ENCODE measurements at regions not wholly inside any gene's neighbourhood (a gene's known extent, or its start where the extent isn't known, plus 50 kb on each side); places are given as distances from the start of the nearest gene placed in this dataset.

DNA sequence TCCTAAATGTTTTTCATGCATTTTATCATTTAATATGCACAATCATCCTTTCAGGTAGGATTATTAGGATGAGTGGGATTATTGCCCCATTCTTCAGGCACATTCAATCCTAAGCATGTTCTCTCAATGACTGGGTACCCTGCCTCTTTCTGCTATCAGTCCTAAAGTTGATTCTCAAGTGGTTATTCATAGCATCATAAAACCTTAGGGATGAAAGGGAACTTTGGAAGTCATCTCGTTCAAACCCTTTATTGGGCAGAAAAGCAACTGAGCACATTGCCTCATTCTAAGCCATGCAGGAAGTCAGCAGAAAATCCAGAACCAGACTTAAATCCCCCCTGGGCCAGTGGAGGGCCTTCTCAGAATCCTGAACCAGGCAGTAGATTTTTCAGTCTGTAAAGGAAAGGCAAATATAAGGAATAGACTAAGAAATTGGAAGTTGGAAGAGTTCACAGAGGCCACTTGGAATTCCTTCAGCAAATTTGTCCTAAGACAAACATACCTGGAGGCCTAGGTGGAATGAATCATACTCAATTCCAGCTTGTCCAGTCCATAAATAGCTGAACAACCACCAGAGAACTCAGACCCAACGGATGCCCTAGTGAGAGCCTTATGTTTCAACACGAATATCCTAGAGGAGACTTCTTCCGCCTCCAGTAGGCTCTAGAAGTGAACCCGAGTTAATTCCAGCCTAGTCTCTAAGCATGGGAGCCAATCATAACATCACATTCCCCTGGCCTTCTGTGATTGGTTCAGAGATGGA lies 62.7 kb downstream of the IRX6 start:
- DNase-seq (ENCODE audit: low read depth in 1 of 2, low spot score in 1 of 2) = no peak

DNA sequence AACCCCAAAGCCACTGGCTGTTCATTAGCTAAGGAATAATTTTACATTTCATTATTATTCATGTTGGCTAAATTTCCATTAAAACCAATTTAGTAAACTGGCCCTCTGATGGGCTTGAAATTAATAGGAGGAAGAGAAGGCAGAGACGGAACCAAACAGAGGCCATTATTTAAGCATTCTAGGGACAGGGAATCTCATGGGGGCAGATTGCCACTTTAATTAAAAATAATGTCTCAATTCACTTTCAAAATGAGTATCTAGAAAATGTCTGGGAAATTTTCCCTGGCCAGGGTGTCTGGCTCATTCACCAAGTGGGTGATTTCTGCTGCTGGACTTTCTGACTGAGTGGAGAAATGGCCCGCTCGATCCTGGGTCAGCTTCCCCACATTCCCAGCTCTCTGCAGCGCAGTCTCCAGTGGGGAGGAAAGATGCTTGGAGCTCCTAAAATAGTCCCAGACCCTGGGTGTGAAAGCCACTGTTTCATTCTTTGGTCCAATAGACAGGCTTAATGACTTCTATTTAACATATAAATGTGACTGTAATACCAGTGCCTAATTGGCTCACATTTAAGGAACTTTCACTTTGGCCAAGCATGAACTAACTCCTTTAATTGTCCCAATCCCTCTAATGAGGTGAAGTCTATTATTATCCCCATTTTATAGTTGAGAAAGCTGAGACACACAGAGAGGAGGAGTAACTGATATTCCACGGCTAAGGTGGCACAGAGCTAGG lies 64.3 kb downstream of the IRX6 start:
- TF ChIP-seq POLR2AphosphoS5 (IDR thresholded peaks at IDR 0.05; ENCODE audit: low read depth) = no peak
- no peak overlapping the region for H3K27ac ChIP-seq (replicated peaks)
- no peak for DNase-seq (ENCODE audit: low read depth in 1 of 2, low spot score in 1 of 2)
- no peak overlapping the region for H3K4me3 ChIP-seq (replicated peaks; ENCODE audit: insufficient read depth, low read length)
- no peaks in the 10 kb centered on the region for H3K27me3 ChIP-seq (ENCODE audit: insufficient read depth, poor library complexity, severe bottlenecking)

More for the DNA sequence above, 62.7 kb downstream of the IRX6 start:
- Histone ChIP-seq H3K4me3 (replicated peaks; ENCODE audit: insufficient read depth, low read length) (no peak overlapping the region), H3K27me3 (ENCODE audit: insufficient read depth, poor library complexity, severe bottlenecking) (no peaks in the 10 kb centered on the region), H3K27ac (replicated peaks) (no peak overlapping the region)
- TF ChIP-seq POLR2AphosphoS5 (IDR thresholded peaks at IDR 0.05; ENCODE audit: low read depth) (no peak), GABPA (IDR thresholded peaks at IDR 0.05; ENCODE audit: low read depth) (no peak), SPI1 (IDR thresholded peaks at IDR 0.05; ENCODE audit: borderline replicate concordance, low read depth) (no peak)
- TF ChIP-seq, protein P1, sequence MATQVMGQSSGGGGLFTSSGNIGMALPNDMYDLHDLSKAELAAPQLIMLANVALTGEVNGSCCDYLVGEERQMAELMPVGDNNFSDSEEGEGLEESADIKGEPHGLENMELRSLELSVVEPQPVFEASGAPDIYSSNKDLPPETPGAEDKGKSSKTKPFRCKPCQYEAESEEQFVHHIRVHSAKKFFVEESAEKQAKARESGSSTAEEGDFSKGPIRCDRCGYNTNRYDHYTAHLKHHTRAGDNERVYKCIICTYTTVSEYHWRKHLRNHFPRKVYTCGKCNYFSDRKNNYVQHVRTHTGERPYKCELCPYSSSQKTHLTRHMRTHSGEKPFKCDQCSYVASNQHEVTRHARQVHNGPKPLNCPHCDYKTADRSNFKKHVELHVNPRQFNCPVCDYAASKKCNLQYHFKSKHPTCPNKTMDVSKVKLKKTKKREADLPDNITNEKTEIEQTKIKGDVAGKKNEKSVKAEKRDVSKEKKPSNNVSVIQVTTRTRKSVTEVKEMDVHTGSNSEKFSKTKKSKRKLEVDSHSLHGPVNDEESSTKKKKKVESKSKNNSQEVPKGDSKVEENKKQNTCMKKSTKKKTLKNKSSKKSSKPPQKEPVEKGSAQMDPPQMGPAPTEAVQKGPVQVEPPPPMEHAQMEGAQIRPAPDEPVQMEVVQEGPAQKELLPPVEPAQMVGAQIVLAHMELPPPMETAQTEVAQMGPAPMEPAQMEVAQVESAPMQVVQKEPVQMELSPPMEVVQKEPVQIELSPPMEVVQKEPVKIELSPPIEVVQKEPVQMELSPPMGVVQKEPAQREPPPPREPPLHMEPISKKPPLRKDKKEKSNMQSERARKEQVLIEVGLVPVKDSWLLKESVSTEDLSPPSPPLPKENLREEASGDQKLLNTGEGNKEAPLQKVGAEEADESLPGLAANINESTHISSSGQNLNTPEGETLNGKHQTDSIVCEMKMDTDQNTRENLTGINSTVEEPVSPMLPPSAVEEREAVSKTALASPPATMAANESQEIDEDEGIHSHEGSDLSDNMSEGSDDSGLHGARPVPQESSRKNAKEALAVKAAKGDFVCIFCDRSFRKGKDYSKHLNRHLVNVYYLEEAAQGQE (IDR thresholded peaks at IDR 0.05; ENCODE audit: insufficient replicate concordance, low read depth) = no peak
- TF ChIP-seq, protein P2, sequence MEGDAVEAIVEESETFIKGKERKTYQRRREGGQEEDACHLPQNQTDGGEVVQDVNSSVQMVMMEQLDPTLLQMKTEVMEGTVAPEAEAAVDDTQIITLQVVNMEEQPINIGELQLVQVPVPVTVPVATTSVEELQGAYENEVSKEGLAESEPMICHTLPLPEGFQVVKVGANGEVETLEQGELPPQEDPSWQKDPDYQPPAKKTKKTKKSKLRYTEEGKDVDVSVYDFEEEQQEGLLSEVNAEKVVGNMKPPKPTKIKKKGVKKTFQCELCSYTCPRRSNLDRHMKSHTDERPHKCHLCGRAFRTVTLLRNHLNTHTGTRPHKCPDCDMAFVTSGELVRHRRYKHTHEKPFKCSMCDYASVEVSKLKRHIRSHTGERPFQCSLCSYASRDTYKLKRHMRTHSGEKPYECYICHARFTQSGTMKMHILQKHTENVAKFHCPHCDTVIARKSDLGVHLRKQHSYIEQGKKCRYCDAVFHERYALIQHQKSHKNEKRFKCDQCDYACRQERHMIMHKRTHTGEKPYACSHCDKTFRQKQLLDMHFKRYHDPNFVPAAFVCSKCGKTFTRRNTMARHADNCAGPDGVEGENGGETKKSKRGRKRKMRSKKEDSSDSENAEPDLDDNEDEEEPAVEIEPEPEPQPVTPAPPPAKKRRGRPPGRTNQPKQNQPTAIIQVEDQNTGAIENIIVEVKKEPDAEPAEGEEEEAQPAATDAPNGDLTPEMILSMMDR (IDR thresholded peaks at IDR 0.05; ENCODE audit: insufficient read depth, low read length) = no peak

DNA sequence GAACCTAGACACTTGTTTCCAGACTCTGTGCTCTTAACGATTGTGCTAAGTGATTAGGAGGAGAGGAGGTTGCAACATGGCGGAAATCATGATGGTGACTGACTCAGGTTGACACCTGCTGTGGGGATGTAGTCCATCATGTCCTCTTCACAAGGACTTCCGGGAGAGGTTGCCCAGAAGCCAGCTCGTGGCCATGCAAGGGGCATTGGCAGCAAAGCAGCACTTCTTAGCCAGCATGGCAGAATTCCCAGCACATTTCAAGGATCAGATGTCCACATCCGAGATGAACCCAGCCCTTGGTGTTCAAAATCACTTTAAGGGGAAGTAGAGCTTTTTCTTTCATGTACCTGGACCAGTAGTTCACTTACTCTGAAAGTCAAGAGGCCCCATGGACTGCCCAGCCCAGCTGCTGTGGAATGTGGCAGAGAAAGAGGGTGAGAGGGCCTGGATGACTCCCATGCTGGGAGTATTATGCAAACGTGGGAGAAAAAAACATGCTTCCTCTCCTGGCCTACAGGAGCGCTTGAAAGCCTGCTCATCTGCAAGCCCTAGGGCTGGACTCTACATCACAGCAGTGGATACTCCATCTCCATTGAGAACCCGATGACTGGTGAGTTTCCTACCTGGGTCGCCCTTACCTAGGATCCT lies 65.5 kb downstream of the IRX6 start:
- Histone ChIP-seq H3K27me3 (ENCODE audit: insufficient read depth, poor library complexity, severe bottlenecking) (no peaks in the 10 kb centered on the region), H3K27ac (replicated peaks) (no peak overlapping the region), H3K4me3 (replicated peaks; ENCODE audit: insufficient read depth, low read length) (no peak overlapping the region)
- DNase-seq (ENCODE audit: low read depth in 1 of 2, low spot score in 1 of 2) = no peak
- TF ChIP-seq GABPA (IDR thresholded peaks at IDR 0.05; ENCODE audit: low read depth) (no peak), POLR2AphosphoS5 (IDR thresholded peaks at IDR 0.05; ENCODE audit: low read depth) (no peak), SPI1 (IDR thresholded peaks at IDR 0.05; ENCODE audit: borderline replicate concordance, low read depth) (no peak)
- TF ChIP-seq, protein P1 (IDR thresholded peaks at IDR 0.05; ENCODE audit: insufficient replicate concordance, low read depth) = no peak
- TF ChIP-seq, protein P2 (IDR thresholded peaks at IDR 0.05; ENCODE audit: insufficient read depth, low read length) = no peak

DNA sequence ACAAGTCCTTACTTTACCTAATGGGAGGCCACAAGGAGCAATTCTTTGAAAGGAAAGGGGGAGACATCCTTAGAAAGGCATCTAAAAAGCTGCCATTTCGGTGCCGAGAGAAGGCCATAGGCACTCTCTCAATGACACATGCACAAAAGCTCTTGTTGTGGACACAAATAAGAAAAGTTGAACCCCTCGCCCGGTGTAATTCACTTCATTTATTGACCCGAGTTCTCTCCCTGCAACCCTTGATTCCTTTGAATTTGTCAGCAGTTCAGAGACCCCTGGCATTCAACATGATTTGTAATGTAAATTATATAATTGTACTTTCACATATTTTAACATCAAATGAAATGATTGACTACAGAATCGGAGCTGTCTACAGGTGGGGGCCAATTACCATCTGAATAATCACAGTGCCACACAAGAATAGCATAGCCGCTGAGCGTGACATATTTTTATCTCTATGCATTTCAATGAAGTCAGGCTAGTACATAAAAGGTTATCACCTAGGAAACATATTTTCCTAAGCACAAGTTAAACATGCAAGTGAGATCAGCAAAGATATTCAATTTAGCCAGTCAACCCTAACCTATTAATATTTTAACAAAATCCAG lies 66.7 kb downstream of the IRX6 start:
- no peaks in the 10 kb centered on the region for H3K27me3 ChIP-seq (ENCODE audit: insufficient read depth, poor library complexity, severe bottlenecking)
- no peak overlapping the region for H3K27ac ChIP-seq (replicated peaks)
- H3K4me3 ChIP-seq (replicated peaks; ENCODE audit: insufficient read depth, low read length) = no peak overlapping the region
- TF ChIP-seq, protein P1 (IDR thresholded peaks at IDR 0.05; ENCODE audit: insufficient replicate concordance, low read depth) = no peak
- TF ChIP-seq, protein P2 (IDR thresholded peaks at IDR 0.05; ENCODE audit: insufficient read depth, low read length) = no peak
- no peak for TF ChIP-seq GABPA (IDR thresholded peaks at IDR 0.05; ENCODE audit: low read depth)
- no peak for TF ChIP-seq SPI1 (IDR thresholded peaks at IDR 0.05; ENCODE audit: borderline replicate concordance, low read depth)
- no peak for DNase-seq (ENCODE audit: low read depth in 1 of 2, low spot score in 1 of 2)
